GM18519 (cell line): ENCODE measurements at regions not wholly inside any gene's neighbourhood (a gene's known extent, or its start where the extent isn't known, plus 50 kb on each side); places are given as distances from the start of the nearest gene placed in this dataset.
"Not testable (repeated sequence)": the region's sequence is repeated elsewhere in the genome, so short reads cannot be mapped to it uniquely, and the experiment has no call there.

Experiments
- ATAC-seq: cut with Tn5 transposase; IDR thresholded peaks from one replicate; pipeline ENCODE4 v1.9.1; 2021; ENCODE audit warnings: mild to moderate bottlenecking, moderate library complexity; ENCODE audit not compliant: unreplicated experiment, low FRiP score

GRCh38 chr18:38709122-38709521, 1143.5 kb upstream of the CELF4 start:
- no peak for ATAC-seq

GRCh38 chr18:38706373-38706772, 1140.8 kb upstream of the CELF4 start:
- no peak for ATAC-seq

GRCh38 chr18:38698088-38698487, 1132.5 kb upstream of the CELF4 start:
- no peak for ATAC-seq

GRCh38 chr18:38695559-38696280, 1130.1 kb upstream of the CELF4 start:
- no peak for ATAC-seq

- no peak for ATAC-seq
Observed at GRCh38 chr18:38693104-38693503, 1127.5 kb upstream of the CELF4 start.

GRCh38 chr18:38690626-38691025, 1125.0 kb upstream of the CELF4 start:
- ATAC-seq, result no peak

GRCh38 chr18:38688416-38688815, 1122.8 kb upstream of the CELF4 start:
- no peak for ATAC-seq

- no peak for ATAC-seq
Observed at GRCh38 chr18:38670486-38670885, 1104.9 kb upstream of the CELF4 start.

- no peak for ATAC-seq
Observed at GRCh38 chr18:38664929-38665328, 1099.3 kb upstream of the CELF4 start.

GRCh38 chr18:38663682-38664081, 1098.1 kb upstream of the CELF4 start:
- no peak for ATAC-seq

- ATAC-seq, result no peak
Observed at GRCh38 chr18:38663270-38663669, 1097.7 kb upstream of the CELF4 start.

- ATAC-seq, result no peak
Observed at GRCh38 chr18:38654946-38655345, 1089.3 kb upstream of the CELF4 start.

- ATAC-seq, result no peak
Observed at GRCh38 chr18:38651736-38652135, 1086.1 kb upstream of the CELF4 start.

- no peak for ATAC-seq
Observed at GRCh38 chr18:38648179-38648578, 1082.6 kb upstream of the CELF4 start.

- no peak for ATAC-seq
Observed at GRCh38 chr18:38646296-38646695, 1080.7 kb upstream of the CELF4 start.

- ATAC-seq, result no peak
Observed at GRCh38 chr18:38644875-38645641, 1079.5 kb upstream of the CELF4 start.

- no peak for ATAC-seq
Observed at GRCh38 chr18:38642711-38643110, 1077.1 kb upstream of the CELF4 start.

GRCh38 chr18:38639700-38640099, 1074.1 kb upstream of the CELF4 start:
- not testable (repeated sequence) for ATAC-seq

GRCh38 chr18:38635709-38636430, 1070.3 kb upstream of the CELF4 start:
- no peak for ATAC-seq

GRCh38 chr18:38634117-38634516, 1068.5 kb upstream of the CELF4 start:
- no peak for ATAC-seq

GRCh38 chr18:38633333-38633732, 1067.7 kb upstream of the CELF4 start:
- ATAC-seq, result no peak
